HepG2 (cell line): ENCODE measurements at regions not wholly inside any gene's neighbourhood (a gene's known extent, or its start where the extent isn't known, plus 50 kb on each side); places are given as distances from the start of the nearest gene placed in this dataset.

Experiments used
- ATAC-seq: fragments of 200-7000 bp; cut with Tn5 transposase; 3 replicates; pipeline ENCODE4 v1.9.1; 2020; ENCODE audit warnings: mild to moderate bottlenecking, moderate library complexity
- BruUV-seq: library from RNA; stranded (reverse); fragments of 400-500 nt; replicated peaks from 2 replicates; lab custom pipeline; 2021; lab: Mats Ljungman, UMichigan
- CTCF ChIA-PET: fragments of 300-600 bp; formaldehyde crosslinking; extraction: SDS; loops from one replicate; lab custom pipeline; 2021; ENCODE audit warnings: low total read pairs, inconsistent platforms, low intra/inter-chr PET ratio; lab: Yijun Ruan, JAX
- POLR2A ChIA-PET: fragments of 350-600 bp; sonication (Branson Sonifier 250); formaldehyde crosslinking; loops from one replicate; lab custom pipeline; 2020; ENCODE audit warnings: antibody characterized with exemption, inconsistent platforms; lab: Yijun Ruan, JAX
- DNase-seq: peaks from one replicate; pipeline ENCODE4 v3.0.0-alpha.2; 2015; ENCODE audit warnings: low spot score
- FAIRE-seq: peaks from 3 replicates; lab custom pipeline; 2011; peaks lifted over from hg19 to GRCh38; lab: Jason Lieb, UNC
- H2AFZ ChIP-seq: one replicate; pipeline ENCODE4 v1.6.1; 2011; ENCODE audit warnings: low read length, inconsistent platforms
- H3K27ac ChIP-seq: fragments of 300-600 bp; 3 replicates; pipeline ENCODE4 v1.8.0; 2011; ENCODE audit warnings: mixed run types, mild to moderate bottlenecking, mixed read lengths, low read length, inconsistent platforms; ENCODE audit not compliant: insufficient read depth; ENCODE audit errors: extremely low read length
- H3K27me3 ChIP-seq, 2 experiments: fragments of 200-600 bp in 1 of 2; 2 replicates in 1 of 2; 3 replicates in 1 of 2; pipeline versions ENCODE4 v1.6.0 to v1.8.0; 2011; ENCODE audit warnings: low read length in 2 of 2, mild to moderate bottlenecking in 2 of 2, moderate library complexity in 2 of 2, inconsistent platforms in 1 of 2; ENCODE audit not compliant: insufficient read depth in 2 of 2, control insufficient read depth in 1 of 2
- H3K36me3 ChIP-seq, 2 experiments: fragments of 200-600 bp in 1 of 2; replicated peaks in 1 of 2; 2 replicates in 1 of 2; 3 replicates in 1 of 2; pipeline versions ENCODE4 v1.5.1 to v1.8.0; 2011; ENCODE audit warnings: low read length in 2 of 2, inconsistent platforms in 1 of 2; ENCODE audit not compliant: insufficient read depth in 2 of 2, control insufficient read depth in 1 of 2
- H3K4me1 ChIP-seq: 2 replicates; pipeline ENCODE4 v1.5.1; 2012; ENCODE audit warnings: low read length, inconsistent platforms; ENCODE audit not compliant: insufficient read depth
- H3K4me2 ChIP-seq: 2 replicates; pipeline ENCODE4 v1.6.0; 2011; ENCODE audit warnings: low read depth, low read length, inconsistent platforms
- H3K4me3 ChIP-seq, 3 experiments: fragments of 200-600 bp in 1 of 3; sonication (generic), shearing (Covaris generic) in 1 of 3; replicated peaks in 1 of 3; 2 replicates each; pipeline ENCODE4 v1.5.1; 2011 to 2016; ENCODE audit warnings: low read length in 3 of 3, inconsistent platforms in 2 of 3, low read depth in 2 of 3, mild to moderate bottlenecking in 2 of 3, control low read depth in 1 of 3, mixed read lengths in 1 of 3; ENCODE audit not compliant: insufficient read depth in 1 of 3
- H3K79me2 ChIP-seq: one replicate; pipeline ENCODE4 v1.6.1; 2011; ENCODE audit warnings: low read length, inconsistent platforms; ENCODE audit not compliant: insufficient read depth
- H3K9ac ChIP-seq: 2 replicates; pipeline ENCODE4 v1.6.0; 2011; ENCODE audit warnings: mild to moderate bottlenecking, low read depth, low read length, inconsistent platforms; ENCODE audit not compliant: insufficient read depth
- H3K9me3 ChIP-seq: 2 replicates; pipeline ENCODE4 v1.5.1; 2012; ENCODE audit warnings: mild to moderate bottlenecking, low read length
- H4K20me1 ChIP-seq: 2 replicates; pipeline ENCODE4 v1.6.0; 2011; ENCODE audit warnings: inconsistent platforms, mild to moderate bottlenecking, low read length, moderate library complexity; ENCODE audit not compliant: insufficient read depth
- ARID3A ChIP-seq: IDR thresholded peaks from 2 replicates; pipeline ENCODE4 v1.6.1; 2012; ENCODE audit warnings: low read depth, low read length, improper control_type of control experiment
- ATF5 ChIP-seq: sonication (generic); formaldehyde crosslinking; IDR thresholded peaks from 2 replicates; pipeline ENCODE4 v1.4.0; 2020; ENCODE audit warnings: mild to moderate bottlenecking, low read depth, missing genetic modification reagents
- KDM4B ChIP-seq: sonication (generic); formaldehyde crosslinking; IDR thresholded peaks from 2 replicates; pipeline ENCODE4 v1.4.0; 2020; ENCODE audit warnings: missing genetic modification reagents
- SRSF4 ChIP-seq: fragments of 200-400 bp; formaldehyde crosslinking; IDR thresholded peaks from one replicate; pipeline ENCODE4 v1.6.1; 2018; ENCODE audit warnings: mild to moderate bottlenecking, low read depth, low read length, moderate library complexity; ENCODE audit not compliant: poor library complexity, severe bottlenecking
- TP53 ChIP-seq: sonication (generic); formaldehyde crosslinking; conservative IDR thresholded peaks from 2 replicates; pipeline ENCODE4 v1.4.0; 2020; ENCODE audit warnings: missing genetic modification reagents
- WGBS: methylation state at CpG from one replicate; pipeline ENCODE4 v1.1.6; 2017; ENCODE audit warnings: low lambda C conversion rate; 5-methylcytosine and 5-hydroxymethylcytosine counted together
- in situ Hi-C: cut with HindIII; loops from 2 replicates; pipeline ENCODE4 v1.10.0; 2017; ENCODE audit warnings: low pct_unique_long_range_greater_than_20kb; ENCODE audit not compliant: extremely low pct_ligation_motif_present
- intact Hi-C: fragments of 100-400 bp; cut with micrococcal nuclease; formaldehyde crosslinking; loops from one replicate; pipeline ENCODE4 v1.10.0; 2022; ENCODE audit not compliant: unreplicated experiment

GRCh38 chr12:19615384-19615725, 176.1 kb downstream of the AEBP2 start (continued):
- TF ChIP-seq ATF5 (CRISPR knock-in tag) (no peak), TP53 (CRISPR knock-in tag) (no peak), KDM4B (CRISPR knock-in tag) (no peak), ARID3A (no peak)
- TF ChIP-seq, all 625 proteins: peak for 0

- no peaks in the 10 kb centered on the region for H3K9me3 ChIP-seq
- intact Hi-C loops = no loop called here
- ChIA-PET CTCF (no interaction called here), POLR2A (no interaction called here)
- DNase-seq (no peak), ATAC-seq (no peak), FAIRE-seq (no peak)
- no peak for TF ChIP-seq SRSF4
- H3K4me3 ChIP-seq = no peak overlapping the region
- no peaks in the 10 kb centered on the region for H3K79me2 ChIP-seq
- no peaks in the 10 kb centered on the region for H3K36me3 ChIP-seq
- H3K9ac ChIP-seq = no peak overlapping the region
- WGBS = 42% methylated on average over 15 of the region's 15 CpGs
- in situ Hi-C loops = no loop called here
- H3K4me1 ChIP-seq = 0 out of 2 replicates have a peak, but pooled peaks cover 8% of the 10 kb centered on the region
- H3K27me3 ChIP-seq = no peaks in the 10 kb centered on the region
- H3K27ac ChIP-seq = no peak overlapping the region
- no peak overlapping the region for H2AFZ ChIP-seq
- H3K4me2 ChIP-seq = no peak overlapping the region
- H4K20me1 ChIP-seq = no peaks in the 10 kb centered on the region
- BruUV-seq = no TSS peak
Measured at GRCh38 chr12:19616781-19617180, 177.5 kb downstream of the AEBP2 start.
